NCI-H1048 (cell line): ENCODE measurements at regions not wholly inside any gene's neighbourhood (a gene's known extent, or its start where the extent isn't known, plus 50 kb on each side); places are given as distances from the start of the nearest gene placed in this dataset.
"Not testable (repeated sequence)": the region's sequence is repeated elsewhere in the genome, so short reads cannot be mapped to it uniquely, and the experiment has no call there.

Experiments used
- DNase-seq: peaks from one replicate; lab custom pipeline; 2025; lab: John Stamatoyannopoulos, UW

- no peak for DNase-seq
Measured at GRCh38 chr1:73065339-73066041, 783.2 kb upstream of the NEGR1 start.

GRCh38 chr1:73056826-73057225 lies 774.5 kb upstream of the NEGR1 start:
- no peak for DNase-seq

GRCh38 chr1:73044241-73045036 lies 762.1 kb upstream of the NEGR1 start:
- DNase-seq, result no peak

GRCh38 chr1:73042403-73042802 lies 760.1 kb upstream of the NEGR1 start:
- no peak for DNase-seq

- DNase-seq, result no peak
Measured at GRCh38 chr1:73040811-73041210, 758.5 kb upstream of the NEGR1 start.

- DNase-seq, result no peak
Measured at GRCh38 chr1:73034271-73034670, 751.9 kb upstream of the NEGR1 start.

- DNase-seq, result no peak
Measured at GRCh38 chr1:73033640-73034039, 751.3 kb upstream of the NEGR1 start.

- no peak for DNase-seq
Measured at GRCh38 chr1:73029571-73029970, 747.2 kb upstream of the NEGR1 start.

GRCh38 chr1:73026114-73026513 lies 743.8 kb upstream of the NEGR1 start:
- DNase-seq, result no peak

- no peak for DNase-seq
Measured at GRCh38 chr1:73009938-73010337, 727.6 kb upstream of the NEGR1 start.

- no peak for DNase-seq
Measured at GRCh38 chr1:73009311-73009710, 727.0 kb upstream of the NEGR1 start.

GRCh38 chr1:72997624-72998023 lies 715.3 kb upstream of the NEGR1 start:
- no peak for DNase-seq

GRCh38 chr1:72997041-72997440 lies 714.7 kb upstream of the NEGR1 start:
- DNase-seq, result no peak

GRCh38 chr1:72987871-72988270 lies 705.5 kb upstream of the NEGR1 start:
- not testable (repeated sequence) for DNase-seq

- no peak for DNase-seq
Measured at GRCh38 chr1:72986591-72987290, 704.4 kb upstream of the NEGR1 start.

- not testable (repeated sequence) for DNase-seq
Measured at GRCh38 chr1:72985024-72985423, 702.7 kb upstream of the NEGR1 start.

- not testable (repeated sequence) for DNase-seq
Measured at GRCh38 chr1:72983011-72983410, 700.7 kb upstream of the NEGR1 start.

GRCh38 chr1:72969461-72969860 lies 687.1 kb upstream of the NEGR1 start:
- no peak for DNase-seq

GRCh38 chr1:72954943-72955342 lies 672.6 kb upstream of the NEGR1 start:
- no peak for DNase-seq

GRCh38 chr1:72950900-72951299 lies 668.6 kb upstream of the NEGR1 start:
- not testable (repeated sequence) for DNase-seq

GRCh38 chr1:72946903-72947499 lies 664.7 kb upstream of the NEGR1 start:
- no peak for DNase-seq

- DNase-seq, result no peak
Measured at GRCh38 chr1:72942008-72942407, 659.7 kb upstream of the NEGR1 start.
